ENCODE measurements at regions not wholly inside any gene's neighbourhood (a gene's known extent, or its start where the extent isn't known, plus 50 kb on each side); places are given as distances from the start of the nearest gene placed in this dataset.
"Not testable (repeated sequence)": the region's sequence is repeated elsewhere in the genome, so short reads cannot be mapped to it uniquely, and the experiment has no call there.

- Mint-ChIP-seq H3K4me1 (ENCODE audit: low read depth) (no peaks in the 10 kb centered on the region), H3K27me3 (ENCODE audit: low read depth) (no peaks in the 10 kb centered on the region), H3K27ac (no peak overlapping the region), H3K4me3 (ENCODE audit: low read depth) (no peak overlapping the region), H3K36me3 (ENCODE audit: low read depth) (no peaks in the 10 kb centered on the region), H3K9me3 (no peaks in the 10 kb centered on the region)
- intact Hi-C loops (cut with micrococcal nuclease): no loop called here
- DNase-seq (ENCODE audit: low spot score): no peak
Observed at GRCh38 chr13:109401307-109401706, 385.1 kb downstream of the IRS2 start.

- Mint-ChIP-seq H3K27ac (no peak overlapping the region), H3K36me3 (ENCODE audit: low read depth) (no peaks in the 10 kb centered on the region), H3K4me3 (ENCODE audit: low read depth) (no peak overlapping the region), H3K4me1 (ENCODE audit: low read depth) (no peaks in the 10 kb centered on the region), H3K27me3 (ENCODE audit: low read depth) (no peaks in the 10 kb centered on the region), H3K9me3 (no peaks in the 10 kb centered on the region)
- intact Hi-C loops (cut with micrococcal nuclease): no loop called here
- DNase-seq (ENCODE audit: low spot score): no peak
Observed at GRCh38 chr13:109400624-109401257, 385.6 kb downstream of the IRS2 start.

- H3K4me3 Mint-ChIP-seq (ENCODE audit: low read depth): no peak overlapping the region
- DNase-seq (ENCODE audit: low spot score): no peak
- no peaks in the 10 kb centered on the region for H3K4me1 Mint-ChIP-seq (ENCODE audit: low read depth)
- H3K36me3 Mint-ChIP-seq (ENCODE audit: low read depth): no peaks in the 10 kb centered on the region
- H3K9me3 Mint-ChIP-seq: no peaks in the 10 kb centered on the region
- H3K27me3 Mint-ChIP-seq (ENCODE audit: low read depth): no peaks in the 10 kb centered on the region
- intact Hi-C loops (cut with micrococcal nuclease): no loop called here
- no peak overlapping the region for H3K27ac Mint-ChIP-seq
Observed at GRCh38 chr13:109400209-109400608, 386.2 kb downstream of the IRS2 start.

GRCh38 chr13:109398071-109398470 lies 388.3 kb downstream of the IRS2 start:
- H3K27ac Mint-ChIP-seq; H3K27me3 Mint-ChIP-seq (ENCODE audit: low read depth); intact Hi-C loops (cut with micrococcal nuclease); DNase-seq (ENCODE audit: low spot score); H3K4me1 Mint-ChIP-seq (ENCODE audit: low read depth); H3K4me3 Mint-ChIP-seq (ENCODE audit: low read depth); H3K36me3 Mint-ChIP-seq (ENCODE audit: low read depth); H3K9me3 Mint-ChIP-seq: not testable (repeated sequence)

GRCh38 chr13:109397285-109397684 lies 389.1 kb downstream of the IRS2 start:
- DNase-seq (ENCODE audit: low spot score): no peak
- H3K36me3 Mint-ChIP-seq (ENCODE audit: low read depth): no peaks in the 10 kb centered on the region
- H3K27me3 Mint-ChIP-seq (ENCODE audit: low read depth): no peaks in the 10 kb centered on the region
- no peaks in the 10 kb centered on the region for H3K9me3 Mint-ChIP-seq
- intact Hi-C loops (cut with micrococcal nuclease): no loop called here
- no peak overlapping the region for H3K27ac Mint-ChIP-seq
- H3K4me3 Mint-ChIP-seq (ENCODE audit: low read depth): no peak overlapping the region
- no peaks in the 10 kb centered on the region for H3K4me1 Mint-ChIP-seq (ENCODE audit: low read depth)

- DNase-seq (ENCODE audit: low spot score): no peak
- H3K27ac Mint-ChIP-seq: no peak overlapping the region
- no peaks in the 10 kb centered on the region for H3K4me1 Mint-ChIP-seq (ENCODE audit: low read depth)
- H3K4me3 Mint-ChIP-seq (ENCODE audit: low read depth): no peak overlapping the region
- no peaks in the 10 kb centered on the region for H3K27me3 Mint-ChIP-seq (ENCODE audit: low read depth)
- H3K9me3 Mint-ChIP-seq: no peaks in the 10 kb centered on the region
- intact Hi-C loops (cut with micrococcal nuclease): no loop called here
- no peaks in the 10 kb centered on the region for H3K36me3 Mint-ChIP-seq (ENCODE audit: low read depth)
Observed at GRCh38 chr13:109396266-109396665, 390.1 kb downstream of the IRS2 start.

GRCh38 chr13:109395014-109395413 lies 391.4 kb downstream of the IRS2 start:
- no peaks in the 10 kb centered on the region for H3K9me3 Mint-ChIP-seq
- no peaks in the 10 kb centered on the region for H3K27me3 Mint-ChIP-seq (ENCODE audit: low read depth)
- no peak overlapping the region for H3K27ac Mint-ChIP-seq
- H3K4me3 Mint-ChIP-seq (ENCODE audit: low read depth): no peak overlapping the region
- intact Hi-C loops (cut with micrococcal nuclease): no loop called here
- no peaks in the 10 kb centered on the region for H3K36me3 Mint-ChIP-seq (ENCODE audit: low read depth)
- DNase-seq (ENCODE audit: low spot score): no peak
- no peaks in the 10 kb centered on the region for H3K4me1 Mint-ChIP-seq (ENCODE audit: low read depth)

GRCh38 chr13:109394311-109394988 lies 391.9 kb downstream of the IRS2 start:
- no peaks in the 10 kb centered on the region for H3K36me3 Mint-ChIP-seq (ENCODE audit: low read depth)
- H3K4me1 Mint-ChIP-seq (ENCODE audit: low read depth): no peaks in the 10 kb centered on the region
- no peak overlapping the region for H3K27ac Mint-ChIP-seq
- intact Hi-C loops (cut with micrococcal nuclease): no loop called here
- DNase-seq (ENCODE audit: low spot score): no peak
- H3K4me3 Mint-ChIP-seq (ENCODE audit: low read depth): no peak overlapping the region
- no peaks in the 10 kb centered on the region for H3K27me3 Mint-ChIP-seq (ENCODE audit: low read depth)
- H3K9me3 Mint-ChIP-seq: no peaks in the 10 kb centered on the region

- H3K27me3 Mint-ChIP-seq (ENCODE audit: low read depth): no peaks in the 10 kb centered on the region
- no peak overlapping the region for H3K27ac Mint-ChIP-seq
- no peak overlapping the region for H3K4me3 Mint-ChIP-seq (ENCODE audit: low read depth)
- intact Hi-C loops (cut with micrococcal nuclease): no loop called here
- no peak for DNase-seq (ENCODE audit: low spot score)
- no peaks in the 10 kb centered on the region for H3K9me3 Mint-ChIP-seq
- no peaks in the 10 kb centered on the region for H3K36me3 Mint-ChIP-seq (ENCODE audit: low read depth)
- H3K4me1 Mint-ChIP-seq (ENCODE audit: low read depth): no peaks in the 10 kb centered on the region
Observed at GRCh38 chr13:109393045-109393444, 393.3 kb downstream of the IRS2 start.

- no peak overlapping the region for H3K27ac Mint-ChIP-seq
- no peak for DNase-seq (ENCODE audit: low spot score)
- no peaks in the 10 kb centered on the region for H3K27me3 Mint-ChIP-seq (ENCODE audit: low read depth)
- no peaks in the 10 kb centered on the region for H3K9me3 Mint-ChIP-seq
- intact Hi-C loops (cut with micrococcal nuclease): no loop called here
- H3K4me3 Mint-ChIP-seq (ENCODE audit: low read depth): no peak overlapping the region
- H3K4me1 Mint-ChIP-seq (ENCODE audit: low read depth): no peaks in the 10 kb centered on the region
- H3K36me3 Mint-ChIP-seq (ENCODE audit: low read depth): no peaks in the 10 kb centered on the region
Observed at GRCh38 chr13:109390391-109390790, 396.0 kb downstream of the IRS2 start.

GRCh38 chr13:109389892-109390345 lies 396.5 kb downstream of the IRS2 start:
- intact Hi-C loops (cut with micrococcal nuclease): no loop called here

GRCh38 chr13:109389456-109389855 lies 396.9 kb downstream of the IRS2 start:
- no peaks in the 10 kb centered on the region for H3K4me1 Mint-ChIP-seq (ENCODE audit: low read depth)
- H3K27ac Mint-ChIP-seq: no peak overlapping the region
- H3K9me3 Mint-ChIP-seq: no peaks in the 10 kb centered on the region
- intact Hi-C loops (cut with micrococcal nuclease): no loop called here
- no peaks in the 10 kb centered on the region for H3K27me3 Mint-ChIP-seq (ENCODE audit: low read depth)
- no peaks in the 10 kb centered on the region for H3K36me3 Mint-ChIP-seq (ENCODE audit: low read depth)
- DNase-seq (ENCODE audit: low spot score): no peak
- no peak overlapping the region for H3K4me3 Mint-ChIP-seq (ENCODE audit: low read depth)

More at GRCh38 chr13:109389892-109390345, 396.5 kb downstream of the IRS2 start:
- Mint-ChIP-seq H3K4me1 (ENCODE audit: low read depth) (no peaks in the 10 kb centered on the region), H3K9me3 (no peaks in the 10 kb centered on the region), H3K27ac (no peak overlapping the region), H3K4me3 (ENCODE audit: low read depth) (no peak overlapping the region), H3K27me3 (ENCODE audit: low read depth) (no peaks in the 10 kb centered on the region), H3K36me3 (ENCODE audit: low read depth) (no peaks in the 10 kb centered on the region)
- no peak for DNase-seq (ENCODE audit: low spot score)

- no peak for DNase-seq (ENCODE audit: low spot score)
- H3K36me3 Mint-ChIP-seq (ENCODE audit: low read depth): no peaks in the 10 kb centered on the region
- H3K4me3 Mint-ChIP-seq (ENCODE audit: low read depth): no peak overlapping the region
- no peaks in the 10 kb centered on the region for H3K9me3 Mint-ChIP-seq
- no peaks in the 10 kb centered on the region for H3K27me3 Mint-ChIP-seq (ENCODE audit: low read depth)
- no peaks in the 10 kb centered on the region for H3K4me1 Mint-ChIP-seq (ENCODE audit: low read depth)
- no peak overlapping the region for H3K27ac Mint-ChIP-seq
- intact Hi-C loops (cut with micrococcal nuclease): no loop called here
Observed at GRCh38 chr13:109387471-109387870, 398.9 kb downstream of the IRS2 start.

All from activated T-helper 2 cell treated with anti-CD3 and anti-CD28 coated beads, Interferon-gamma antibody, Interleukin-2, Interleukin-4, amounts not matched to agents 10 μg/mL and 5 μg/mL and 100 μg/mL, durations not matched to agents 14 hours and 24 hours and 36 hours (primary cell).